ENCODE measurements at regions not wholly inside any gene's neighbourhood (a gene's known extent, or its start where the extent isn't known, plus 50 kb on each side); places are given as distances from the start of the nearest gene placed in this dataset.

- TF ChIP-seq, protein P1, sequence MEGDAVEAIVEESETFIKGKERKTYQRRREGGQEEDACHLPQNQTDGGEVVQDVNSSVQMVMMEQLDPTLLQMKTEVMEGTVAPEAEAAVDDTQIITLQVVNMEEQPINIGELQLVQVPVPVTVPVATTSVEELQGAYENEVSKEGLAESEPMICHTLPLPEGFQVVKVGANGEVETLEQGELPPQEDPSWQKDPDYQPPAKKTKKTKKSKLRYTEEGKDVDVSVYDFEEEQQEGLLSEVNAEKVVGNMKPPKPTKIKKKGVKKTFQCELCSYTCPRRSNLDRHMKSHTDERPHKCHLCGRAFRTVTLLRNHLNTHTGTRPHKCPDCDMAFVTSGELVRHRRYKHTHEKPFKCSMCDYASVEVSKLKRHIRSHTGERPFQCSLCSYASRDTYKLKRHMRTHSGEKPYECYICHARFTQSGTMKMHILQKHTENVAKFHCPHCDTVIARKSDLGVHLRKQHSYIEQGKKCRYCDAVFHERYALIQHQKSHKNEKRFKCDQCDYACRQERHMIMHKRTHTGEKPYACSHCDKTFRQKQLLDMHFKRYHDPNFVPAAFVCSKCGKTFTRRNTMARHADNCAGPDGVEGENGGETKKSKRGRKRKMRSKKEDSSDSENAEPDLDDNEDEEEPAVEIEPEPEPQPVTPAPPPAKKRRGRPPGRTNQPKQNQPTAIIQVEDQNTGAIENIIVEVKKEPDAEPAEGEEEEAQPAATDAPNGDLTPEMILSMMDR (IDR thresholded peaks at IDR 0.05; ENCODE audit: insufficient read depth, low read length, poor library complexity, severe bottlenecking) = peak; percentile 65
- TF ChIP-seq EZH2phosphoT487 (conservative IDR thresholded peaks at IDR 0.05; ENCODE audit: low read length) = no peak
These were observed 83.6 kb upstream of the AKAP13 start for GRCh38 chr15:85296615-85297402.

All from SU-DHL-6 (cell line).